ENCODE measurements at regions not wholly inside any gene's neighbourhood (a gene's known extent, or its start where the extent isn't known, plus 50 kb on each side); places are given as distances from the start of the nearest gene placed in this dataset.

DNA sequence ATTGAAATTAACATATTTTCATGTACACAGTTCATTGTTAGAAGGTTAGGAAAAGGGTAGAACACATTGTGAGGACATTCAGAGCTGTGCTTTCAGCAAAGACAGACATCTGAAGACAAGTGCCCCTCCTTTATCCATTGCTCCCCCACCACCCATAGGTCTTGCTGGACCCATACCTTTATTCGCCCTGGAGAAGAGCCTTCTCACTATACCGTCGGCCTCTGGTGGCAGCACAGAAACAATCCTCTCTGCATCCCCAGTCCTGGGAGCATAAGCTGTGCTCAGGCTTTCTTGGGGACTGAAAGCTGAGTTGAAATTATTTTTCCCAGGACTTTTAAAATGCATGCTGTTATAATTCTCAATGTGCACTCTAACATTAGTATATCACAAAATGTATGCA lies 372.3 kb downstream of the EPHA7 start:
- no peak for TF ChIP-seq POLR2AphosphoS5 (IDR thresholded peaks at IDR 0.05; ENCODE audit: low read depth, low read length)
- TF ChIP-seq POLR2A (IDR thresholded peaks at IDR 0.05; ENCODE audit: low read depth, low read length): no peak
